ENCODE measurements at regions not wholly inside any gene's neighbourhood (a gene's known extent, or its start where the extent isn't known, plus 50 kb on each side); places are given as distances from the start of the nearest gene placed in this dataset.

GRCh38 chr9:13896922-13897835, 416.8 kb downstream of the NFIB start:
- no peaks in the 10 kb centered on the region for H3K27me3 ChIP-seq
- no peaks in the 10 kb centered on the region for H3K36me3 ChIP-seq
- H3K4me3 ChIP-seq: no peak overlapping the region
- peak overlapping the region; percentile 27 to 66 for H3K27ac ChIP-seq
- no peaks in the 10 kb centered on the region for H3K4me1 ChIP-seq
- no peak for DNase-seq
- TF ChIP-seq CTCF (IDR thresholded peaks at IDR 0.05) (no peak), POLR2A (IDR thresholded peaks at IDR 0.05) (no peak)
- no peaks in the 10 kb centered on the region for H3K9me3 ChIP-seq
- intact Hi-C loops (cut with DNase I; ENCODE audit: low total_unique reads): no loop called here

GRCh38 chr9:13896047-13896446, 417.9 kb downstream of the NFIB start:
- Histone ChIP-seq H3K36me3 (no peaks in the 10 kb centered on the region), H3K27me3 (no peaks in the 10 kb centered on the region), H3K4me1 (no peaks in the 10 kb centered on the region), H3K9me3 (no peaks in the 10 kb centered on the region), H3K27ac (peak overlapping the region in 1 of 2 donors; percentile 66), H3K4me3 (no peak overlapping the region)
- no peak for TF ChIP-seq POLR2A (IDR thresholded peaks at IDR 0.05)
- intact Hi-C loops (cut with DNase I; ENCODE audit: low total_unique reads): no loop called here
- DNase-seq: no peak

- Histone ChIP-seq H3K27me3 (no peaks in the 10 kb centered on the region), H3K9me3 (no peaks in the 10 kb centered on the region), H3K4me3 (no peak overlapping the region), H3K27ac (no peak overlapping the region), H3K4me1 (no peaks in the 10 kb centered on the region), H3K36me3 (no peaks in the 10 kb centered on the region)
- no peak for DNase-seq
- intact Hi-C loops (cut with DNase I; ENCODE audit: low total_unique reads): no loop called here
- TF ChIP-seq CTCF (IDR thresholded peaks at IDR 0.05) (no peak), POLR2A (IDR thresholded peaks at IDR 0.05) (no peak)
Measured at GRCh38 chr9:13885258-13885657, 428.7 kb downstream of the NFIB start.

GRCh38 chr9:13879981-13880380, 434.0 kb downstream of the NFIB start:
- TF ChIP-seq CTCF (IDR thresholded peaks at IDR 0.05) (no peak), POLR2A (IDR thresholded peaks at IDR 0.05) (no peak)
- Histone ChIP-seq H3K4me1 (no peaks in the 10 kb centered on the region), H3K4me3 (no peak overlapping the region), H3K27ac (no peak overlapping the region), H3K27me3 (no peaks in the 10 kb centered on the region), H3K9me3 (no peaks in the 10 kb centered on the region), H3K36me3 (no peaks in the 10 kb centered on the region)
- intact Hi-C loops (cut with DNase I; ENCODE audit: low total_unique reads): no loop called here
- DNase-seq: no peak

- DNase-seq: no peak
- intact Hi-C loops (cut with DNase I; ENCODE audit: low total_unique reads): no loop called here
- H3K27me3 ChIP-seq: no peaks in the 10 kb centered on the region
- no peaks in the 10 kb centered on the region for H3K36me3 ChIP-seq
- no peaks in the 10 kb centered on the region for H3K9me3 ChIP-seq
- no peak overlapping the region for H3K4me3 ChIP-seq
- TF ChIP-seq POLR2A (IDR thresholded peaks at IDR 0.05): no peak
- no peak for TF ChIP-seq CTCF (IDR thresholded peaks at IDR 0.05)
- H3K27ac ChIP-seq: no peak overlapping the region
- H3K4me1 ChIP-seq: no peaks in the 10 kb centered on the region
Measured at GRCh38 chr9:13879011-13879410, 434.9 kb downstream of the NFIB start.

Measured in uterus (tissue), 3 donors.